Amygdala (tissue), 56 donors: ENCODE measurements at regions not wholly inside any gene's neighbourhood (a gene's known extent, or its start where the extent isn't known, plus 50 kb on each side); places are given as distances from the start of the nearest gene placed in this dataset.
A peak's percentile ranks its signal among the peaks of the same experiment; 100 is the strongest.
"Not testable (repeated sequence)": the region's sequence is repeated elsewhere in the genome, so short reads cannot be mapped to it uniquely, and the experiment has no call there.

Source experiments
- DNase-seq, 56 donors: peaks; one replicate each; lab custom pipeline; 2025; lab: John Stamatoyannopoulos, UW

DNA sequence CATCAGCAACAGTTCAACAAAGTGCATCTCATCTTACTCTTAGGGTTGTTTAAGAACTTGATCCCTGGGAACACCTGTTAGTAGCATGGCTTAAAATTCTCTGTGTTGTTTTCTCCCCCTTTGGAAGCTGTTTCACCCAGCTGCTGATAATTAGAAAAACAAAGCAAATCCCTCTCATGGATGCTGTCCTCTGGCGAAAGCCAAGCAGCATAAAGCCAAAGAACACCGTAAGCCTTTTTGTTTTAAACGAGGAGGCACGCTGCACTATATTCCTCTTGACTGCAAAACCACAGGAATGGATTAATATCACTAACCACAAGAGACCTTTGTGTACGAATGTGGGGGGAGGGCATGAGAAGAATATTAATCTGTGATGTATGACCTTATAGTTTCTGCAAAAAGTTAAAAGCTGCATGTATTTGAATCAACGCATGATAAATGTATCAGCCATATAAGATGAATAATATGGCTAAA, 923.2 kb downstream of the LTN1 start:
- DNase-seq = no peak

DNA sequence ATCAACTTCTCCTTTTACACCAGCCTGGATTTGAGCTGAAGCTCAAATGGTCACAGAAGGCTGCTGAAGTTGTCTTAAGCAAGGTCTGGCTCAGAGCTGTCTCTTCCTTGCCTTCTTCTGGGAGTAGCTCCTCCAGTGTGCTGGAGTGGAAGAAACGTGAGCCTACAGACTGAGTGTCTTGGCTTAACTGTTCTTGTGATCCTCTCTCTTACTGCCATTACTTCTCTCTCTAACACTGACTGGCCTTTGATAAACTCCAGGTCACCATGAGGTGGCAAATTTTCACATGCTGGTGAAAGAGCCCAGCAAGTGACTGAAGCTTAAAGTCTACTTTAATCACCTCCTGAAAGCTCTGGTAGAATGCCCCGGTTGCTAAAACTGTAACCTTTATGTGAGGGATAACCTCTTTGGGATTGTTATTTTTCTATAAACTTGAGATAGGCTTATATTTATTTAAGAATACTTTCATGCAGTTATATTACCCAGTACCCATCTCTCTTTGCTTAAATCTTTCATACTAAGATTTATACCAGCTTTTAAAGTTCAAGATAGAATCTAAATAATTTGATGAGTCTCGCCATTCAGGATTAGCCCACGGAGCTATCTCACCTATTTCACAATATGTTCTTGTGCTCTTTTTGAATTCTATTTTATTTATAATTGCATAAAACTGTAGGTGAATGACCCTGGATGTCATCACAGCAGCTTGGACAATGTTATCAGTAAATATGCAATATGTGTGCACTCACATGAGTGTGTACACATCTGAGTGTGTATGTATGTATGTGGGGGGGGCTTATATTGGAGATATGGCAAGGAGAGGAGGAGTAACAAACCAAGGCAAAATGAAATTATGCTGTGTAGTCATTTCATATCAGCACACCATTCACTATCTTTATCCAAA, 924.0 kb downstream of the LTN1 start:
- DNase-seq = no peak

DNA sequence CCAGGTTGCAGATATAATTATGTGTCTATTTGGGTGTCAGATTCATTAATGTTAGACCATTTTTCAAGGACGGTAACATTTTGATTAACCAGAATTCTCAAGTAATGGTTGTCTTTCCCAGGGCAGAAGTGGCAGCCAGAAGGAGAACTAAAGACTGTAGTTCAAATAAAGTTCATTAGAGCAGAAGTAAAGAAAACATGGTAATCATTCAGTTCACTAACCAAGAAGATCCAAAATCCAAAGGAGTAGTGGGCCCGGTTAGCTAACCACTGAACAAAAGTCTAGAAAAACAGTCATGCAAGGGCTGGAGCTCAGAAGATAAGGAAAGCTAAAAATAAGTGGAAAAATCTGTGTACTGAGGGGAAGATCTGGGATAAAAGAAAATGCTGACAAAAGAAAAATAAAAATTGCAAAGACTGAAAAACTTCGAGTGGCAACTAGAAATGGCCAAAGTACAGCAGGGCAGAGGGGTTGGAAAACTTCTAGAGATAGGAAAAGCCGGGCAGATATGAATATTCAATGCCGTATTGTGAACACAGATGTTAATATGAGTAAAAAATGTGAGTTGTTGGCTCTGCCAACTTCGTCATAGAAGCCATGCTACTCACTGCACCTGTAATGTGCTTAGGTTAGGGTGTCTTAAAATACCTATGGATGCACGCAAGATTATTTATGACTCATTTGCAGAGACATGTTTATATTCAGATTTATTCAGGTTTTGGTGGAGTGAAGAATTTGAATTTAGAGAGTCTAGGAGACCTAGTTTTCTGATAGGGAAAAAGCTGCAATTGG, 925.9 kb downstream of the LTN1 start:
- DNase-seq = no peak

DNA sequence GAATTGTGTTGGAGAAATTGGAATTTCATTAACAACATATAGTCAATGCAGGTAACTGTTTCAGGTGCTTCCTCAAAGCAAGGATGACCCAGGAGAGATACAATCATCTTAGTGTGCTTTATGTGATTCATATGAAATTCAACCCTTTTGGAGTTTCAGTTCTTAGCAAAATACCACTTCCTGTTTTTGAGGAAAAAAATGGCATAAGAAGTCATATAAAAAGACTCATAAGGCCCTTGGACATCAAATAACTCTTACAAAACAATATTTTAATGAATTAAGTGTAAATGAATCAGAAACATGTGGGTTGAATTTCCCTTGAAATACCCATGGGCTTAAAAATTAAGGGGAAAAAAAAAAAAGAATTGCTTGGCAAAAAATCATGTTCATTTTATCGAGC, 926.6 kb downstream of the LTN1 start:
- no peak for DNase-seq

DNA sequence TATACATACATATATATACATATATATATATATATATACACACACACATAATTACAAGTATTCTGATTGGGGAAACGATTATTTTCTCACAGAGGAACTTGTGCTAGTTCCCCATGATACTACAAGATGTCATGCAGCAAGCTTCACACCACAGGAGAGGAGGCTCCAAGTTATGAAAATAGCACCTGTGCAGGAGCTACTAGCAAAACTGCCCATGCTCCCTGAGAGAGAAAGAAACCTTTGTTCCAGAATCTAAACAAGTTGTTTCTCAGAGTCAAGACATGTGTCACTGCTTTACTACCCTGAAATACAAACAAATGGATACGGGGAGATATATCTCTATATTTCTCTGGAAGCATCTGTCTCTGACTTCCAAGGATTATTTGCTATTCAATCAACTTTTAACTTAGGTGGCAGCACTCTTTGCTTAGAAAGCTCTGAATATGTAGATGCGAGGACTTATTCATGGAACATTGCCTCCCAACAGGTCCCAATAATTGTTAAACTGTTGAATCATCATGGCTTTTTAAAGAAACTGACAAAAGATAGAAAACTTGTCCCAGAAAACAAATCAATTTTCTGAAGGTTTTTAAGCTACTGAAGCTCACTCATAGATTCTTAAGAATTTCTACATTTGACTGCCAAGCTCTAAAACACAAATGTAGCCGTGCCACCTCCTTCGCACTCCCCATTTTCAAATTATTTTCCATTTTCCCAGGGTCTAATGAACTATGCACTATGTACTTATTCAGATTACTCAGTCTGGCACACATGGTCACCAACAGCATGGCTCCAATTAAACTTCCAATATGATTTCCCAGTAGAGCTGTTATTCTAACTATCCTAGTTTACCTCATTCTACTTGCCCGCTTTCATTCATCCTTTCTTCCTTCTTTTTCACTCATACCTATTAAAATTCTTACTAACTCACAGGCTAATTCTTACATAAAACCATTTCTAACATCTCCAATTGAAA, 929.1 kb downstream of the LTN1 start:
- DNase-seq = no peak

DNA sequence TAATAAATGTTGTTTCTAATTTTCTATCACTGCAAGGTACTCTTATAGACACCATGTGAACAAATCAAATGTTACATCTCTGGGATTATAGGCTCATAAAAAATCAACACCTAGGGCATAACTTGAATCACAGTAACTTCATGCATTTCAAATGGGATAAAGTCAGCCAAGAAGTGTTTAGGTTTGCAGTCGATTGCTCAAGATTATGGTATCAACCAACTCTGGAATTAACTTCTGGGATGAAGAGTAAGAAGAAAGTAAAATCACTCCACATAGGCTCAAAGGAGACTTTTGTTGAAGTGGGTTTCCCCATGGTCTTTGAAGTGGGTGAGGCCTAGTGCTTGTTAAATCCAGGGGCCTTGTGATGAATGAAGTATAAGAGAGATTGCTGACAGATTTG, 939.7 kb downstream of the LTN1 start:
- DNase-seq = not testable (repeated sequence)

DNA sequence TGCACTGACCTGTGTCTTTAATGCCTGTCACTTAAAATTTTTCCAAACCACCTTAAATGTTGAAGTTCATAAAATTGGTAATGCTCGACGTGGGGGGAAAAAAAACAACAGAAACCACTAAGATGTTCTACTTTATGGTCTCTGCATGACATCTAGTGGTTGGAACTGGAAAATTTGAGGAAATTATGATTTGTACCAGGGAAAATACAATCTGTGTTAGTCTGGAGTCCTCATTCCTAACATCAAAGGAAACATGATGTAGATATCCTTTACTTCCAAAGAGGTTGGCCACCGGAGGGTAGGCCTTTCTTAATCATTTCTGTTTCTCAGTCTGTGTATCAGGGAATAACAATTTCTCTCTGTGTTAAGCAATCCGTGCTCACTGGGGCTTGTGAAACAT, 941.0 kb downstream of the LTN1 start:
- DNase-seq = peak in 4 of 56 donors; percentile 4 to 84 (median 8)

DNA sequence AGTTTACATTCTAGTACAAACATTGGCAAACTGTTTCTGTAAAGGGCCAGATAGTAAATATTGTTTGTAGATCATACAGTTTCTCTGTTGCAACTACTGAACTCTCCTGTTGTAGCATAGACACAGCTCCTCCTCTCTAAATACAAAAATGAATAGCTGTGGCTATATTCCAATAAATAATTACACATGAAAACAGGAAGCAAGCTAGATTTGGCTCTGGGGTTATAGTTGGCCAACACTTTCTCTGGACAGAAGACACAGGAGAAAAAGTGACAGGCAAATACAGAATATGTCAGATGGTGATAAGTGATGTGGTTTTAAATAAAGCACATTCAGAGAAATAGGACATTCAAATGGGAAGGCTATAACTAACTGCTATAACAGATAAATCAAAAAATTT, 957.0 kb downstream of the LTN1 start:
- not testable (repeated sequence) for DNase-seq

DNA sequence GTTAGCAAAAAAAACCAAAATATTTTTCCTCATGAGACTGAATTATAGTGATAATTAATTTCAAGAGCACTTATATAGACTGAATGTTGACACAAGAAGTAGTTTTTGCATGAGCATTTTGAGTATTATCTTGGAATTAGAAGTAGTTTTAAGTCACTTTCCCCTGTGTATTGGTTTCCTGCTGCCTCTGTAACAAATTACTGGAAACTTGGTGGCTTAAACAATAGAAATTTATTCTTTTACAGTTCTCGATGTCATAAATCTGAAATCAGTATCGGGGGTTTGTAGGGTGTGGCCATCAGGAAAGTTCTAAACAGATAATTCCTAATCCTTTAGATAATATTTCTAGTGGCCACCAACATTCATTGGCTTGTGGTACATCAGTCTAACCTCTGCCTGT, 957.8 kb downstream of the LTN1 start:
- DNase-seq = not testable (repeated sequence)

DNA sequence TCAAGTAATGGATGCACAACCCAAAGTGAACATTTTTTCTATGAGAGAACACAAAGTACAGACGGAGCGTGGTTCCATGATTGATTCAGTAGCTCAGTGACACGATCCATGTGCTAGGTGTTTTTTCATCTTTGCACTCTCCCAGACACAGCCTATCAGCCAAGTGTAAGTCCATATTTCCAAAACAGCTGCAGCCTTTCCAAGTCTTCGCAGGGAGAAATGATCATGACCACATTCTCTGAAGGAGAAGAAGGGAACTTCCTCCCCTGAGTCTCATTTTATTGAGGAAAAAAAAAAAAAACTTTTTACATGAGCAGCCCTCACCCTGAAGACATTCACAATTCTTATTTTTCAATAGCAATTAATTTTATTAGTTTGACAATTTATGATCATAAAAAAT, 958.3 kb downstream of the LTN1 start:
- not testable (repeated sequence) for DNase-seq

DNA sequence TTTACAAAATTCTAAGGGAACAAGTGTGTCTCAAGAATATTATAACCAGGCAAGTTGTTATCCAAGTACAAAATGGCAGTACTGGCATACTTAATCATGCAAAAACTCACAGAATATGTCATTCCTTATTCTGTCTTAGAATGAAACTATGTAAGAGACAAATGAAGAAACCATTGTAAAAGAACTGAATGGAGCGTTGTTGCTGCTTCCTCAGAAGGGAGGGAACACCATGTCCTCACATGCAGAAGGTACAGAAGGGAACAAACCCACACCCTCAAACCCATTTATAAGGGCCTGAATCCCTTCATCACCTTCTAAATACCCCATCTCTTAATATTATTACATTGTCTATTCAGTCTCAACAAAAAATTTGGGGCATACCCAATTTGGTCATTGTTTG, 960.0 kb downstream of the LTN1 start:
- DNase-seq = not testable (repeated sequence)

DNA sequence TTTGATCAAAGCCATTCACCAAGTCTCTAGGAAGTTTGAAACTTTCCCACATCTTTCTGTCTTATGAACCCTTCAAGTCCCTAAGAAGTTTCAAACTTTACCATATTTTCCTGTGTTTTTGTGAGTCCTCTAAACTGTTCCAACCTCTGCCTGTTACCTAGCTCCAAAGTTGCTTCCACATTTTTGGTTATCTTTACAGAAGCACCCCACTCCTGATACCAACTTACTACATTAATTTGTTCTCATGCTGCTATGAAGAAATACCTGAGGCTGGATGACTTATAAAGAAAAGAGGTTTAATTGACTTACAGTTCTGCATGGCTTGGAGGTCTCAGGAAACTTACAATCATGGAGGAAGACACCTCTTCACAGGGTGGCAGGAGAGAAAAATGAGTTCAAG, 961.6 kb downstream of the LTN1 start:
- not testable (repeated sequence) for DNase-seq

DNA sequence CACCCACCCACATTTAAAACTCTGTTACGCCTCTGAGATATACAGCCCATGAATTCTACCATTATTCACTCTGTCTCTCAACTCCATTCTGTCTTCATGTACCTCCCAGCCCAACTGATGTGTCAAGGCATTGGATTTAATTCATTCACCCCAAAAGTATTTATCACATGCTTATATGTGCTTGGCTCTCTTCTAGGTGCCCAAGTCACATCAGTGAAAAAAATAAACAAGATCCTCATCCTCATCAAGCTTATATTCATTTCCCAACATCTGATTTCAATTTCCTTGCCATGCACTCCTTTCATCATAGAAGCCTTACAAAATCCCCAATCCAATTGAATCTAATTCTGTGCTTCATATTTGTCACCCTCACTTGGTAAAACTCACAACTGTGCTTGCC, 967.6 kb downstream of the LTN1 start:
- no peak for DNase-seq

DNA sequence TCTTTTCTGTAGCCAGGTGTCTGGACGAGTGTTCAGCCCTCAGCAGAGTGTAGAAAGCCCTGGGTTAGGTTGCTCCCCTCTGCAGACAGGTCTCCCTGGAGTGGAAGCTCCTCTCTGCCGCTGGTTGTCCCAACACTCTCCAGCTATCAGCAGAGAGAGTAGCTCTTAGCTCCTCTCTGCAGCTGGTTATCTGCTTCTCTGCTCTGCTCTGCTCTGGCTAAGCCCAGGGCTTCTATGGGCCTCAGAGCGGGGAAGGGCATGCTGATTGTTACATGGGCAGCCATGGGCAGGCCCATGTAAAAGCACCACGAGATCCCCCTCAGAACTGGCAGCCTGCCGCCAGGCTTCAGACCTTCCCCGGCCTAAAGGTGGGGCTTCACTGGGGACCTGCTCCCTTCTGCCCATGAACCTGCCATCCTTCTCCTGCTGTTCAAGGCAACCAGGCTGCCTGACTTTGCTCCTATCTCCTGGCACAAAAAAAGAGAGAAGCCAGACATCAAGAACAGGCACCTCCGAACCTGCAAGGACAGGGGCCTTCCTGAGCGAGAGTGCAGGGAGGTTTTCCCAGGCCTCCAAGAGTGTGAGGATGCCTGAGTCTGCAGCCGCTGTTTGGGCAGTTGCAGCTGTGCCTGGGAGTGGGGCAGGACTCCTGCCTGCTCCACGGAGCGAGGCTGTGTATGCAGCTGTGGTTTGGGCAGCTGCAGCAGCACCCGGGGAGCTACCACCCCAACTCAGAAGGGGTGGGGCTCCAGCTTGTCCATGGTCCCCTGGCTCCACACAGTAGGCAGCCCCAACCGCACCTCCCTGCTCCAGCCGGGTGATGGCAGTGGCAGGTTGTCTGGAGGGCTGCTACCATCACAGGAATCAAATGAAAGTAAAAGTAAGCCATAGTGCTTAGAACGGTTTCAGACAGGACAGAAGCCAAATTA, 973.7 kb downstream of the LTN1 start:
- DNase-seq = peak in 45 of 56 donors; percentile 5 to 92 (median 58)

DNA sequence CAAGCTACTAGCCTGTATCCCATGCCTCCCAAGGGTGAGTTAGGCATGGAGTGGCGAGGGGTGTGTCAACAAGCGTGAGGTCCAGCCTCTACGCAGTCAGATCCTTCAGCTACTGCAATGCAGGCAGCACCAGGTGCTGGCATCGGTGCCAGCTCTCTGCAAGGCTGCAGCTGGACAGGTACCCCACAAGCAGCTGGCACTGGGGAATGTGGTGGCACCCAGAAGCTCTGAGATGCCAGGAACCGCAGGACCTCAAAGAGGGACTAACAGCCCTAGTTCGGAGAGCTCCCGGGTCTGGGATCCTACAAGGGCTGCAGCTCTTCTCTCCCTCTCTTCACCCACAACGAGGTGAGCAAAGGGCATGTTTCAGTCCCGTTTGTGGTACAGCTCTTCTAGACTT, 974.5 kb downstream of the LTN1 start:
- peak in 2 of 56 donors; percentile 1 to 3 for DNase-seq

DNA sequence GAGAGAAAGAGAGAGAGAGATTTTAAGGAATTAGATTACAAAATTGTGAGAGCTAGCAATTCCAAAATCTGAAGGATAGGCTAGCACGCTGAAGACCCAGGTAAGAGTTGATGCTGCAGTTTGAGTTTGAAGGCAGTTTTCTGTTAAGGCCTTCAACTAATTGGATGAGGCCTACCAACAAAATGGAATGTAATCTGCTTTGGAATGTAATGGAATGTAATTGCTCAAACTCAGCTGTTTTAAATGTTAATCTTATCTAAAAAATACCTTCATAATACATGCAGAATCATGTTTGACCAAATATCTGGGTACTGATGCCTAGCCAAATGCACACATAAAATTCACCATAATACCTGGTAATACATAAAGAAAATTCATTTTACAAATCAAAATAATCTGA, 976.1 kb downstream of the LTN1 start:
- no peak for DNase-seq

DNA sequence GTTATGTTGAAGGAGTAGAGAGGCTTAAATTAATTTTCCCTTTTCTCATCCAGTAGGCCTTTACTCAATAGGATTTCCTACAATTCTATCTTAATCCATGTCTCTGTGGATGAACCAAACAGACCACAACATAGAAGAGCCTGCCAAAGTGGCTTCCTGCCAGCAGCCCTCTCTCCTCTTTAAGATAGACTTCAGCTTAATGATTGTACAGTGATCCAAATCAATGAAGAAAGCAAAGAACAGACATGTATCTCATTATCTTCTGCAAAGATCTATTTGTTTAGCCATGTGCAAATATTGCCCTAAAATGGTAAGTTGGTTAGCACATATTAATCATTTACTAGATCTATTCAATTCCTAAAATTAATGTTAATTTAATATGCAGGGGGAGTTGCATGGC, 979.6 kb downstream of the LTN1 start:
- not testable (repeated sequence) for DNase-seq

DNA sequence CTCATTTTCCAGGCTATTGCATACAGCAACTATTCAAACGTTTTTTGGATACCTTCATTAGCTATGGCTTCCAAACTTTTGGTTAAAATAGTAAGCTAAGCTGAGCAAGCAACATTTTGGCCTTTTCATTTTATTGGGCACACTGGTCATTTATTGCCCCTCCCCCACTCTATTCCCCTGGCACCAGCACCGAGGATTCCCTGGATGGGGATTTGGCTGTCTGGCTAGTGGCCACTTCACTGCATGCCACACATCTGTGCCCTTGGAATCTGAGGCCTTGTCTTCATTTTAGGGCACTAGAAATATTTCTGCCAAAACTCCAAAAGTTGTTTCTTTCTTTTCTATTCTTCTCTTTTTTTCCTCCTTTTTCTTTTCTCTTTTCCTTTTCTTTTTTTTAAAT, 980.7 kb downstream of the LTN1 start:
- peak in 1 of 56 donors; percentile 1 for DNase-seq

DNA sequence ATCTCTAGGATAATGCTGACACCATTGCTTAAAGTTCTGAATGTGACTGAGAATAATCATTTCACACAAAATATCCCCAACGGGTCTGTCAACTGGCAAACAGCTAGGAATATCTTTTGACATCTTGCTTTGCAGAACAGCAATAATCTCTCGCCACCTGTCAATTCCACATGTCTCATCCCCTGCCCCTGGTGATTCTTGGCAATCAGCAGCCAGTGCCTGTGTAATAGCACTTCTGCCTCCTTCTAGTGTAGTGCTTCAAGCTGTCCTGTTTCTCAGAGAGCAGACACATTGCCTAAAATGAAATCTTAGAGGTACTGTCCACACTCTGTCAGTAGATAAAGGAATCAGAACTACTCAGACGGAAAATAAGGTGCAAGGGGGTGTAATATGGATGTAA, 984.4 kb downstream of the LTN1 start:
- DNase-seq = peak in 1 of 56 donors; percentile 8
